HepG2 (cell line): ENCODE measurements at regions not wholly inside any gene's neighbourhood (a gene's known extent, or its start where the extent isn't known, plus 50 kb on each side); places are given as distances from the start of the nearest gene placed in this dataset.

Experiments used
- ATAC-seq: fragments of 200-7000 bp; cut with Tn5 transposase; 3 replicates; pipeline ENCODE4 v1.9.1; 2020; ENCODE audit warnings: mild to moderate bottlenecking, moderate library complexity
- BruUV-seq: library from RNA; stranded (reverse); fragments of 400-500 nt; replicated peaks from 2 replicates; lab custom pipeline; 2021; lab: Mats Ljungman, UMichigan
- CTCF ChIA-PET: fragments of 300-600 bp; formaldehyde crosslinking; extraction: SDS; loops from one replicate; lab custom pipeline; 2021; ENCODE audit warnings: low total read pairs, inconsistent platforms, low intra/inter-chr PET ratio; lab: Yijun Ruan, JAX
- POLR2A ChIA-PET: fragments of 350-600 bp; sonication (Branson Sonifier 250); formaldehyde crosslinking; loops from one replicate; lab custom pipeline; 2020; ENCODE audit warnings: antibody characterized with exemption, inconsistent platforms; lab: Yijun Ruan, JAX
- DNase-seq: peaks from one replicate; pipeline ENCODE4 v3.0.0-alpha.2; 2015; ENCODE audit warnings: low spot score
- FAIRE-seq: peaks from 3 replicates; lab custom pipeline; 2011; peaks lifted over from hg19 to GRCh38; lab: Jason Lieb, UNC
- H2AFZ ChIP-seq: one replicate; pipeline ENCODE4 v1.6.1; 2011; ENCODE audit warnings: low read length, inconsistent platforms
- H3K27ac ChIP-seq: fragments of 300-600 bp; 3 replicates; pipeline ENCODE4 v1.8.0; 2011; ENCODE audit warnings: mixed run types, mild to moderate bottlenecking, mixed read lengths, low read length, inconsistent platforms; ENCODE audit not compliant: insufficient read depth; ENCODE audit errors: extremely low read length
- H3K27me3 ChIP-seq, 2 experiments: fragments of 200-600 bp in 1 of 2; 2 replicates in 1 of 2; 3 replicates in 1 of 2; pipeline versions ENCODE4 v1.6.0 to v1.8.0; 2011; ENCODE audit warnings: low read length in 2 of 2, mild to moderate bottlenecking in 2 of 2, moderate library complexity in 2 of 2, inconsistent platforms in 1 of 2; ENCODE audit not compliant: insufficient read depth in 2 of 2, control insufficient read depth in 1 of 2
- H3K36me3 ChIP-seq, 2 experiments: fragments of 200-600 bp in 1 of 2; replicated peaks in 1 of 2; 2 replicates in 1 of 2; 3 replicates in 1 of 2; pipeline versions ENCODE4 v1.5.1 to v1.8.0; 2011; ENCODE audit warnings: low read length in 2 of 2, inconsistent platforms in 1 of 2; ENCODE audit not compliant: insufficient read depth in 2 of 2, control insufficient read depth in 1 of 2
- H3K4me1 ChIP-seq: 2 replicates; pipeline ENCODE4 v1.5.1; 2012; ENCODE audit warnings: low read length, inconsistent platforms; ENCODE audit not compliant: insufficient read depth
- H3K4me2 ChIP-seq: 2 replicates; pipeline ENCODE4 v1.6.0; 2011; ENCODE audit warnings: low read depth, low read length, inconsistent platforms
- H3K4me3 ChIP-seq, 3 experiments: fragments of 200-600 bp in 1 of 3; sonication (generic), shearing (Covaris generic) in 1 of 3; replicated peaks in 1 of 3; 2 replicates each; pipeline ENCODE4 v1.5.1; 2011 to 2016; ENCODE audit warnings: low read length in 3 of 3, inconsistent platforms in 2 of 3, low read depth in 2 of 3, mild to moderate bottlenecking in 2 of 3, control low read depth in 1 of 3, mixed read lengths in 1 of 3; ENCODE audit not compliant: insufficient read depth in 1 of 3
- H3K79me2 ChIP-seq: one replicate; pipeline ENCODE4 v1.6.1; 2011; ENCODE audit warnings: low read length, inconsistent platforms; ENCODE audit not compliant: insufficient read depth
- H3K9ac ChIP-seq: 2 replicates; pipeline ENCODE4 v1.6.0; 2011; ENCODE audit warnings: mild to moderate bottlenecking, low read depth, low read length, inconsistent platforms; ENCODE audit not compliant: insufficient read depth
- H3K9me3 ChIP-seq: 2 replicates; pipeline ENCODE4 v1.5.1; 2012; ENCODE audit warnings: mild to moderate bottlenecking, low read length
- H4K20me1 ChIP-seq: 2 replicates; pipeline ENCODE4 v1.6.0; 2011; ENCODE audit warnings: inconsistent platforms, mild to moderate bottlenecking, low read length, moderate library complexity; ENCODE audit not compliant: insufficient read depth
- AKNA ChIP-seq: sonication (generic); formaldehyde crosslinking; IDR thresholded peaks from 2 replicates; pipeline ENCODE4 v1.4.0; 2020; ENCODE audit warnings: missing genetic modification reagents, borderline replicate concordance
- KAT7 ChIP-seq: IDR thresholded peaks from 2 replicates; pipeline ENCODE4 v1.6.1; 2018; ENCODE audit warnings: borderline replicate concordance, missing compliant biosample characterization
- SKI ChIP-seq: fragments of 450-650 bp; IDR thresholded peaks from one replicate; pipeline ENCODE4 v1.6.1; 2018; ENCODE audit warnings: mild to moderate bottlenecking; ENCODE audit not compliant: partially characterized antibody
- TBX3 ChIP-seq: fragments of 450-650 bp; IDR thresholded peaks from 2 replicates; pipeline ENCODE4 v1.6.1; 2017; ENCODE audit warnings: antibody characterized with exemption, mild to moderate bottlenecking, inconsistent platforms, borderline replicate concordance
- ZNF20 ChIP-seq: sonication (generic); formaldehyde crosslinking; IDR thresholded peaks from 2 replicates; pipeline ENCODE4 v1.4.0; 2020; ENCODE audit warnings: mild to moderate bottlenecking, moderate library complexity, missing genetic modification reagents
- ZNF333 ChIP-seq: sonication (generic); formaldehyde crosslinking; IDR thresholded peaks from 2 replicates; pipeline ENCODE4 v1.4.0; 2020; ENCODE audit warnings: mild to moderate bottlenecking, missing genetic modification reagents, borderline replicate concordance
- ZNF567 ChIP-seq: sonication (generic); formaldehyde crosslinking; IDR thresholded peaks from 2 replicates; pipeline ENCODE4 v1.8.1; 2023; ENCODE audit warnings: mild to moderate bottlenecking, missing genetic modification reagents, borderline replicate concordance
- ZNF703 ChIP-seq: sonication (generic); formaldehyde crosslinking; IDR thresholded peaks from 2 replicates; pipeline ENCODE4 v1.5.1; 2020; ENCODE audit warnings: missing genetic modification reagents, mild to moderate bottlenecking, moderate library complexity, borderline replicate concordance
- WGBS: methylation state at CpG from one replicate; pipeline ENCODE4 v1.1.6; 2017; ENCODE audit warnings: low lambda C conversion rate; 5-methylcytosine and 5-hydroxymethylcytosine counted together
- in situ Hi-C: cut with HindIII; loops from 2 replicates; pipeline ENCODE4 v1.10.0; 2017; ENCODE audit warnings: low pct_unique_long_range_greater_than_20kb; ENCODE audit not compliant: extremely low pct_ligation_motif_present
- intact Hi-C: fragments of 100-400 bp; cut with micrococcal nuclease; formaldehyde crosslinking; loops from one replicate; pipeline ENCODE4 v1.10.0; 2022; ENCODE audit not compliant: unreplicated experiment

- no peak for ATAC-seq
- H3K36me3 ChIP-seq, result no peaks in the 10 kb centered on the region
- no peaks in the 10 kb centered on the region for H4K20me1 ChIP-seq
- no TSS peak for BruUV-seq
- H3K27ac ChIP-seq, result no peak overlapping the region
- H3K9ac ChIP-seq, result no peak overlapping the region
- ChIA-PET POLR2A (no interaction called here), CTCF (no interaction called here)
- H3K4me3 ChIP-seq, result no peak overlapping the region
- H3K27me3 ChIP-seq, result no peaks in the 10 kb centered on the region
- no peaks in the 10 kb centered on the region for H3K4me1 ChIP-seq
- TF ChIP-seq AKNA, result no peak
- no peak for TF ChIP-seq ZNF333 (CRISPR knock-in tag)
- DNase-seq, result no peak
- in situ Hi-C loops (no loop called here), intact Hi-C loops (no loop called here)
- H2AFZ ChIP-seq, result no peak overlapping the region
- H3K4me2 ChIP-seq, result no peak overlapping the region
- H3K9me3 ChIP-seq, result no peaks in the 10 kb centered on the region
- FAIRE-seq, result no peak
- no peaks in the 10 kb centered on the region for H3K79me2 ChIP-seq
These were observed 517.0 kb downstream of the SPRY1 start for GRCh38 chr4:123913598-123913997.

- Histone ChIP-seq H3K79me2 (no peaks in the 10 kb centered on the region), H3K4me1 (no peaks in the 10 kb centered on the region), H2AFZ (no peak overlapping the region), H3K9me3 (no peaks in the 10 kb centered on the region), H3K36me3 (no peaks in the 10 kb centered on the region), H3K4me2 (no peak overlapping the region), H4K20me1 (no peaks in the 10 kb centered on the region), H3K4me3 (no peak overlapping the region), H3K27ac (no peak overlapping the region), H3K9ac (no peak overlapping the region), H3K27me3 (no peaks in the 10 kb centered on the region)
- TF ChIP-seq TBX3 (no peak), SKI (no peak), ZNF20 (CRISPR knock-in tag) (no peak), KAT7 (CRISPR knock-in tag) (no peak), ZNF567 (no peak), ZNF703 (CRISPR knock-in tag) (no peak)
- intact Hi-C loops, result no loop called here
- ChIA-PET CTCF (no interaction called here), POLR2A (no interaction called here)
- FAIRE-seq (no peak), DNase-seq (no peak), ATAC-seq (no peak)
- WGBS, result 59% methylated on average over 2 of the region's 2 CpGs
- no TSS peak for BruUV-seq
- in situ Hi-C loops, result no loop called here
These were observed 520.2 kb downstream of the SPRY1 start for GRCh38 chr4:123916821-123917220.
